ENCODE measurements at regions not wholly inside any gene's neighbourhood (a gene's known extent, or its start where the extent isn't known, plus 50 kb on each side); places are given as distances from the start of the nearest gene placed in this dataset.

GRCh38 chr5:72608297-72608696, 101.1 kb upstream of the ZNF366 start:
- Histone ChIP-seq H3K36me3 (ENCODE audit: insufficient read depth, low read length) (no peaks in the 10 kb centered on the region), H3K9ac (ENCODE audit: low read length) (no peak overlapping the region), H3K79me2 (ENCODE audit: low read length) (no peaks in the 10 kb centered on the region), H3K27ac (ENCODE audit: low read length) (no peak overlapping the region), H2AFZ (ENCODE audit: low read length) (no peak overlapping the region), H3K9me2 (replicated peaks; ENCODE audit: insufficient read depth, low read length) (no peaks in the 10 kb centered on the region), H4K20me1 (ENCODE audit: insufficient read depth, low read depth, low read length) (no peaks in the 10 kb centered on the region), H3K4me3 (ENCODE audit: low read length) (no peak overlapping the region), H3K9me3 (ENCODE audit: low read length) (no peaks in the 10 kb centered on the region), H3K4me1 (ENCODE audit: low read length) (no peaks in the 10 kb centered on the region), H3K27me3 (ENCODE audit: low read length) (no peaks in the 10 kb centered on the region), H3K4me2 (ENCODE audit: low read depth, low read length, poor library complexity, severe bottlenecking) (no peak overlapping the region)
- no peak for DNase-seq

- Histone ChIP-seq H3K4me2 (ENCODE audit: low read depth, low read length, poor library complexity, severe bottlenecking) (no peak overlapping the region), H3K79me2 (ENCODE audit: low read length) (no peaks in the 10 kb centered on the region), H3K36me3 (ENCODE audit: insufficient read depth, low read length) (no peaks in the 10 kb centered on the region), H2AFZ (ENCODE audit: low read length) (no peak overlapping the region), H3K9ac (ENCODE audit: low read length) (no peak overlapping the region), H3K4me3 (ENCODE audit: low read length) (no peak overlapping the region), H4K20me1 (ENCODE audit: insufficient read depth, low read depth, low read length) (no peaks in the 10 kb centered on the region), H3K9me3 (ENCODE audit: low read length) (no peaks in the 10 kb centered on the region), H3K27me3 (ENCODE audit: low read length) (no peaks in the 10 kb centered on the region), H3K4me1 (ENCODE audit: low read length) (no peaks in the 10 kb centered on the region), H3K9me2 (replicated peaks; ENCODE audit: insufficient read depth, low read length) (no peaks in the 10 kb centered on the region), H3K27ac (ENCODE audit: low read length) (no peak overlapping the region)
- DNase-seq, result no peak
Measured at GRCh38 chr5:72607381-72607780, 100.2 kb upstream of the ZNF366 start.

- Histone ChIP-seq H3K4me3 (ENCODE audit: low read length) (no peak overlapping the region), H3K9me2 (replicated peaks; ENCODE audit: insufficient read depth, low read length) (no peaks in the 10 kb centered on the region), H3K27ac (ENCODE audit: low read length) (no peak overlapping the region), H3K79me2 (ENCODE audit: low read length) (no peaks in the 10 kb centered on the region), H3K36me3 (ENCODE audit: insufficient read depth, low read length) (no peaks in the 10 kb centered on the region), H3K9me3 (ENCODE audit: low read length) (no peaks in the 10 kb centered on the region), H4K20me1 (ENCODE audit: insufficient read depth, low read depth, low read length) (no peaks in the 10 kb centered on the region), H2AFZ (ENCODE audit: low read length) (no peak overlapping the region), H3K27me3 (ENCODE audit: low read length) (no peaks in the 10 kb centered on the region), H3K4me2 (ENCODE audit: low read depth, low read length, poor library complexity, severe bottlenecking) (no peak overlapping the region), H3K9ac (ENCODE audit: low read length) (no peak overlapping the region), H3K4me1 (ENCODE audit: low read length) (no peaks in the 10 kb centered on the region)
- no peak for DNase-seq
Measured at GRCh38 chr5:72606525-72606924, 99.3 kb upstream of the ZNF366 start.

GRCh38 chr5:72605632-72606031, 98.4 kb upstream of the ZNF366 start:
- Histone ChIP-seq H3K27me3 (ENCODE audit: low read length) (no peaks in the 10 kb centered on the region), H3K9ac (ENCODE audit: low read length) (no peak overlapping the region), H3K4me1 (ENCODE audit: low read length) (no peaks in the 10 kb centered on the region), H3K79me2 (ENCODE audit: low read length) (no peaks in the 10 kb centered on the region), H4K20me1 (ENCODE audit: insufficient read depth, low read depth, low read length) (no peaks in the 10 kb centered on the region), H3K27ac (ENCODE audit: low read length) (no peak overlapping the region), H3K36me3 (ENCODE audit: insufficient read depth, low read length) (no peaks in the 10 kb centered on the region), H3K9me2 (replicated peaks; ENCODE audit: insufficient read depth, low read length) (no peaks in the 10 kb centered on the region), H3K4me2 (ENCODE audit: low read depth, low read length, poor library complexity, severe bottlenecking) (no peak overlapping the region), H3K4me3 (ENCODE audit: low read length) (no peak overlapping the region), H3K9me3 (ENCODE audit: low read length) (no peaks in the 10 kb centered on the region), H2AFZ (ENCODE audit: low read length) (no peak overlapping the region)
- DNase-seq, result no peak

- Histone ChIP-seq H3K27ac (ENCODE audit: low read length) (no peak overlapping the region), H3K4me2 (ENCODE audit: low read depth, low read length, poor library complexity, severe bottlenecking) (no peak overlapping the region), H3K9me2 (replicated peaks; ENCODE audit: insufficient read depth, low read length) (no peaks in the 10 kb centered on the region), H3K79me2 (ENCODE audit: low read length) (no peaks in the 10 kb centered on the region), H2AFZ (ENCODE audit: low read length) (no peak overlapping the region), H3K27me3 (ENCODE audit: low read length) (no peaks in the 10 kb centered on the region), H3K4me1 (ENCODE audit: low read length) (no peaks in the 10 kb centered on the region), H3K4me3 (ENCODE audit: low read length) (no peak overlapping the region), H3K9ac (ENCODE audit: low read length) (no peak overlapping the region), H3K36me3 (ENCODE audit: insufficient read depth, low read length) (no peaks in the 10 kb centered on the region), H3K9me3 (ENCODE audit: low read length) (no peaks in the 10 kb centered on the region), H4K20me1 (ENCODE audit: insufficient read depth, low read depth, low read length) (no peaks in the 10 kb centered on the region)
- DNase-seq, result no peak
Measured at GRCh38 chr5:72604798-72605154, 97.6 kb upstream of the ZNF366 start.

- Histone ChIP-seq H3K79me2 (ENCODE audit: low read length) (no peaks in the 10 kb centered on the region), H3K27ac (ENCODE audit: low read length) (no peak overlapping the region), H4K20me1 (ENCODE audit: insufficient read depth, low read depth, low read length) (no peaks in the 10 kb centered on the region), H3K4me3 (ENCODE audit: low read length) (no peak overlapping the region), H3K4me2 (ENCODE audit: low read depth, low read length, poor library complexity, severe bottlenecking) (no peak overlapping the region), H3K27me3 (ENCODE audit: low read length) (no peaks in the 10 kb centered on the region; the same call in 1 of the 2 replicates), H3K9ac (ENCODE audit: low read length) (no peak overlapping the region), H3K9me3 (ENCODE audit: low read length) (peaks cover 2% of the 10 kb centered on the region; the same call in 1 of the 2 replicates), H3K36me3 (ENCODE audit: insufficient read depth, low read length) (no peaks in the 10 kb centered on the region), H2AFZ (ENCODE audit: low read length) (no peak overlapping the region), H3K4me1 (ENCODE audit: low read length) (no peaks in the 10 kb centered on the region), H3K9me2 (replicated peaks; ENCODE audit: insufficient read depth, low read length) (no peaks in the 10 kb centered on the region)
- no peak for DNase-seq
Measured at GRCh38 chr5:72604111-72604797, 97.0 kb upstream of the ZNF366 start.

- no peak overlapping the region for H3K4me2 ChIP-seq (ENCODE audit: low read depth, low read length, poor library complexity, severe bottlenecking)
- H3K4me1 ChIP-seq (ENCODE audit: low read length), result peaks cover 5% of the 10 kb centered on the region
- no peak overlapping the region for H2AFZ ChIP-seq (ENCODE audit: low read length)
- H3K27ac ChIP-seq (ENCODE audit: low read length), result no peak overlapping the region
- no peak for DNase-seq
- H3K27me3 ChIP-seq (ENCODE audit: low read length), result no peaks in the 10 kb centered on the region; the same call in 1 of the 2 replicates
- H4K20me1 ChIP-seq (ENCODE audit: insufficient read depth, low read depth, low read length), result no peaks in the 10 kb centered on the region
- no peak overlapping the region for H3K4me3 ChIP-seq (ENCODE audit: low read length)
- no peak overlapping the region for H3K9ac ChIP-seq (ENCODE audit: low read length)
- no peaks in the 10 kb centered on the region for H3K36me3 ChIP-seq (ENCODE audit: insufficient read depth, low read length)
- no peaks in the 10 kb centered on the region for H3K9me2 ChIP-seq (replicated peaks; ENCODE audit: insufficient read depth, low read length)
- H3K9me3 ChIP-seq (ENCODE audit: low read length), result peaks cover 5% of the 10 kb centered on the region; the same call in 1 of the 2 replicates
- no peaks in the 10 kb centered on the region for H3K79me2 ChIP-seq (ENCODE audit: low read length)
Measured at GRCh38 chr5:72602696-72603685, 95.8 kb upstream of the ZNF366 start.

- Histone ChIP-seq H4K20me1 (ENCODE audit: insufficient read depth, low read depth, low read length) (no peaks in the 10 kb centered on the region), H2AFZ (ENCODE audit: low read length) (no peak overlapping the region), H3K4me1 (ENCODE audit: low read length) (peaks cover 5% of the 10 kb centered on the region), H3K27me3 (ENCODE audit: low read length) (no peaks in the 10 kb centered on the region; the same call in 1 of the 2 replicates), H3K79me2 (ENCODE audit: low read length) (no peaks in the 10 kb centered on the region), H3K9ac (ENCODE audit: low read length) (no peak overlapping the region), H3K36me3 (ENCODE audit: insufficient read depth, low read length) (no peaks in the 10 kb centered on the region), H3K9me2 (replicated peaks; ENCODE audit: insufficient read depth, low read length) (no peaks in the 10 kb centered on the region), H3K4me3 (ENCODE audit: low read length) (no peak overlapping the region), H3K27ac (ENCODE audit: low read length) (no peak overlapping the region), H3K9me3 (ENCODE audit: low read length) (peaks cover 5% of the 10 kb centered on the region; the same call in 1 of the 2 replicates), H3K4me2 (ENCODE audit: low read depth, low read length, poor library complexity, severe bottlenecking) (no peak overlapping the region)
- no peak for DNase-seq
Measured at GRCh38 chr5:72601861-72602260, 94.7 kb upstream of the ZNF366 start.

Measured in Karpas-422 (cell line).